ENCODE measurements at regions not wholly inside any gene's neighbourhood (a gene's known extent, or its start where the extent isn't known, plus 50 kb on each side); places are given as distances from the start of the nearest gene placed in this dataset.

- TF ChIP-seq, protein P1, sequence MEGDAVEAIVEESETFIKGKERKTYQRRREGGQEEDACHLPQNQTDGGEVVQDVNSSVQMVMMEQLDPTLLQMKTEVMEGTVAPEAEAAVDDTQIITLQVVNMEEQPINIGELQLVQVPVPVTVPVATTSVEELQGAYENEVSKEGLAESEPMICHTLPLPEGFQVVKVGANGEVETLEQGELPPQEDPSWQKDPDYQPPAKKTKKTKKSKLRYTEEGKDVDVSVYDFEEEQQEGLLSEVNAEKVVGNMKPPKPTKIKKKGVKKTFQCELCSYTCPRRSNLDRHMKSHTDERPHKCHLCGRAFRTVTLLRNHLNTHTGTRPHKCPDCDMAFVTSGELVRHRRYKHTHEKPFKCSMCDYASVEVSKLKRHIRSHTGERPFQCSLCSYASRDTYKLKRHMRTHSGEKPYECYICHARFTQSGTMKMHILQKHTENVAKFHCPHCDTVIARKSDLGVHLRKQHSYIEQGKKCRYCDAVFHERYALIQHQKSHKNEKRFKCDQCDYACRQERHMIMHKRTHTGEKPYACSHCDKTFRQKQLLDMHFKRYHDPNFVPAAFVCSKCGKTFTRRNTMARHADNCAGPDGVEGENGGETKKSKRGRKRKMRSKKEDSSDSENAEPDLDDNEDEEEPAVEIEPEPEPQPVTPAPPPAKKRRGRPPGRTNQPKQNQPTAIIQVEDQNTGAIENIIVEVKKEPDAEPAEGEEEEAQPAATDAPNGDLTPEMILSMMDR (IDR thresholded peaks at IDR 0.05), result no peak
- no peak for ATAC-seq (ENCODE audit: low FRiP score)
- DNase-seq (ENCODE audit: low spot score), result no peak
Observed at GRCh38 chr1:242856289-242856688, 331.8 kb upstream of the PLD5 start.

GRCh38 chr1:242854466-242854865 lies 330.0 kb upstream of the PLD5 start:
- ATAC-seq (ENCODE audit: low FRiP score), result no peak
- TF ChIP-seq, protein P1 (IDR thresholded peaks at IDR 0.05), result no peak
- no peak for DNase-seq (ENCODE audit: low spot score)

GRCh38 chr1:242847390-242847993 lies 323.0 kb upstream of the PLD5 start:
- TF ChIP-seq, protein P1 (IDR thresholded peaks at IDR 0.05), result no peak
- DNase-seq (ENCODE audit: low spot score), result no peak
- ATAC-seq (ENCODE audit: low FRiP score), result no peak

GRCh38 chr1:242842094-242842493 lies 317.6 kb upstream of the PLD5 start:
- ATAC-seq (ENCODE audit: low FRiP score) (no peak), DNase-seq (ENCODE audit: low spot score) (no peak)
- TF ChIP-seq, protein P1 (IDR thresholded peaks at IDR 0.05), result no peak

DNA sequence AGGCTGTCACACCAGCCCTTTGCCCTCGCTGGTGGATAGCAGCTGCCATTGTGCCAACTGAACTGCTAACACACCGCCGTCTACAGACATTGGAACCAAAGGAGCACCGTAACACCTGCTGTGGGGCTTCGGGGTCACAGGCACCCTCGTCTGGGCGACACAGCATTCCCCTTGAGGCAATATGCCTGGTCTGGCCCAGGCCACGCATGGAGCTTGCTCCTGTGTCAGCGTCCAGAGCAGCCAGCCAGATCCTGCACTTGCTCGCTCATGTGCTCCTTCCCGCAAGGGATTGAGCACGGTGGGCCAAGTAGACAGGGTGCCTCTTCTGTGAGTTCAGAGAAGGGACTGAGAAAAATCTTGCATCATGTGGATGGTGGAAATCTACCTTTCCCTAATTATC lies 314.6 kb upstream of the PLD5 start:
- TF ChIP-seq, protein P1 (IDR thresholded peaks at IDR 0.05), result no peak
- DNase-seq (ENCODE audit: low spot score), result no peak
- ATAC-seq (ENCODE audit: low FRiP score), result no peak

DNA sequence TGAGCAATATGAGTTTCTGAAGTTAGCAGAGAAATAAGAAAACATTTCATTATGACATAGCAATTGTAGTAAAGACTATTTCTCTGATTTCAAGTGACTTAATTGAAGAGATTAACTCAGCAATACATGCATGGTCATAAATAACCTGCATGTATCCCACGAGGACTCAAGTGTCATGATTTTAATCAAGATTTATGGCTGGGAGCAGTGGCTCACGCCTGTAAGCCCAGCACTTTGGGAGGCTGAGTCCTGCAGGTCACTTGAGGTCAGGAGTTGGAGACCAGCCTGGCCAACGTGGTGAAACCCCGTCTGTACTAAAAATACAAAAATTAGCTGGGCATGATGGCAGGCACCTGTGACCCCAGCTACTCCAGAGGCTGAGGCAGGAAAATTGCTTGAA lies 311.9 kb upstream of the PLD5 start:
- no peak for ATAC-seq (ENCODE audit: low FRiP score)
- no peak for DNase-seq (ENCODE audit: low spot score)
- TF ChIP-seq, protein P1 (IDR thresholded peaks at IDR 0.05), result no peak

GRCh38 chr1:242828828-242829227 lies 304.3 kb upstream of the PLD5 start:
- no peak for DNase-seq (ENCODE audit: low spot score)
- TF ChIP-seq, protein P1 (IDR thresholded peaks at IDR 0.05), result no peak
- no peak for ATAC-seq (ENCODE audit: low FRiP score)

Measured in omental fat pad (tissue), 3 donors.